CD4-positive, alpha-beta T cell treated with Interleukin-6 at 100 ng/mL for 8 hours (primary cell): ENCODE measurements at regions not wholly inside any gene's neighbourhood (a gene's known extent, or its start where the extent isn't known, plus 50 kb on each side); places are given as distances from the start of the nearest gene placed in this dataset.

Experiments used
- DNase-seq: peaks from one replicate; pipeline ENCODE4 v3.0.0-alpha.2; 2020; ENCODE audit warnings: mixed read lengths, low spot score

DNA sequence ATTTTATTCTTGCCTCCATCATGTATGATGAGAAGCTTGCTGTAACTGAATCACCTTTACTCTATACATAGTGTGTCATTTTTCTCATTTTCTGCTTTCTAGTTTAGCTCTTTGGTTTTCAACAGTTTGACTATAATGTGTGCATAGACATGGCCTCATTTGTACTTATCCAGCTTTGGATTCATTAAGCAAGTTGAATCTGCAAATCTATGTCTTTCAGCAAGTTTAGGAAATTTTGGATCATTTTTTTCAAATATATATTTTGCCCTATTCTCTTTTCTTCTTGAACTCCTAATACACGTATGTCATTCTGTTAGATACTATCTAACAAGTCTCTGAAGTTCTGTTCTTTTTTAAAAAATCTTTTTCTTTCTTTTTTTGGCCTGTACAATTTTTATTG is 57.8 kb downstream of the PRLHR start:
- DNase-seq: no peak

- no peak for DNase-seq
Measured at GRCh38 chr10:118534136-118534535, 61.3 kb downstream of the PRLHR start.

DNA sequence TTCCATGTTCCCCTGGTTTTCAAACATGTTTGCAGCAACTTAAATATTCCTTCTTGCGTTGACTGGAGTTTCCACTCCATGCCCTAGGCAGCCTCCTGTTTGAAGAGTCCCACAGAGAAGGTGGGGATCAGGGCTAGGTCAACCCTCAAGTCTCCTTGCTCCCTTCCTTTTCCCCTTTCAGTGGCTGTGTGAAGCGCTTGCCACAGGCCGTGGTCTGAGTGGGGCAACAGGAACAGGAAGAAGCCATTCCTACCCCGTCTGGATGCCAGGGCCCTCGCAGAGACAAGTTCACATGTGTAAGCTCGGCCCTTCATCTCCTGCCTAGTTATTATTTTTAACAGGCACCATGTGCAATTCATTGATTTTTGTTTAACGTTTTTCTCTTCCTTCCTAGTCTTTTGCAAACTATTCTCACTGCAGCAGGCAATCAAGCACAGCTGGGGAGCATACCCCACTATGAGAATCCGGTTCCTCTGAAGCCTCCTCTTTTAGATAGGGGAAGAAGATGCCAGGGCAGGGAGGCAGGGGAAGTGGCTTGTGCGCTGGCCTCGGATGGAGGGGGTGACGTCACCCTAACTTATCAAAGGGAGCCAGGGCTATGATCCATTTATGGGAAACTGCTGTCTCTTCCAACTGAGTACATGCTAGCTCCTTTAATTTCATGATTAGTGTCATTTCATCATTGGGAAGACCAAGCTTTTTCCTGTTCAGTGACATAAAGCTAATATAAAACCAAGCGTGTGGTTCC is 64.2 kb downstream of the PRLHR start:
- DNase-seq: no peak

DNA sequence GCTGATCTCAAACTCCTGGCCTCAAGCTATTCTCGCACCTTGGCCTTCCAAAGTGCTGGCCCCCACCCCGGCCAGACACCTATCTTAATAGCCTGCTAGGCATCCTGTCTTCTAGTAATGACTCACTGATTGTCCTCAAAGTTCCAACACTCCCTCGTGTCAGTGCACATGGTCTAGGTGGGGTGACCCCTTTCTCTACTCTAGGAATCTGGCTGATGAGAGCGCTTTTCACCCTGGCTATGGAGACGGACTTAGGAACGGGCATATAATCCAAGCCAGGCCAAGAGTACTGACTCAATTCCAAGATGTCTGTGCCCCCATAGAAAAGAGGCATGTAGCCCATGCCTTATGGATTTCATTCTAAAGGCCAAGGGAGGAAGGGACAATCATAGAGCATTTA is 67.0 kb downstream of the PRLHR start:
- no peak for DNase-seq

GRCh38 chr10:118523775-118524174 is 71.7 kb downstream of the PRLHR start:
- DNase-seq: no peak

- DNase-seq: no peak
Measured at GRCh38 chr10:118522791-118523498, 72.5 kb downstream of the PRLHR start.

DNA sequence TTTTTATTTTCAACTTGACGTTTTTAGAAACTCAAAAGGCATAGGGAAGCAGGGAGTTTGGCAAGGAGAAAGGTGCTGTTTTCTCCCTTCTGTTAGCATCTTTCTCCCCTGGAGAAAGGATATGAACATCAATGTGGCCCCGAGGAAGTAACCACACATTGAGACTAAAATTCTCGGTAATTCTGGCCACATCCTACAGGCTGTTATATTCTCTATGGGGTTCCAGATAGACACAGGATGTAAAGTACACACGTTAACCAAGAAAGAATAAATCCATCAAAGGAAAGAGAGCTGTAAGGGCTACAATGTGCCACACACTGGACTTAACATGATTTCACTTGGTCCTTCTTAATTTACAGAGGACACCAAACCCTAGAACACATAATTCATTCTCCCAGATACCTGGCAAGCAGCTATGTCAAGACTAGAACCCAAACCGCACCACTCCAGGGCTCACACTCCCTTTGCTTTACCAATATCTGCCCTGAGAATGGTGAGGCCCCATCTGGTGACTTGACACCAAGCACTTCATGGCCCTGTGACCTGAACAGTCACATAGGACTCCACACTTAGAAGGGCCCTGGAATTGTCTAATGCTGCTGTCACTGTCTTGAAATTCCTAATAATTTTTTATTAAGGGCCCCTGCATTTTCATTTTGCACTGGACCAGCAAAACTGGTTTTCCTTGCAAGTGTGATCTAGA is 73.9 kb downstream of the PRLHR start:
- DNase-seq: no peak

GRCh38 chr10:118520116-118520742 is 75.2 kb downstream of the PRLHR start:
- no peak for DNase-seq

DNA sequence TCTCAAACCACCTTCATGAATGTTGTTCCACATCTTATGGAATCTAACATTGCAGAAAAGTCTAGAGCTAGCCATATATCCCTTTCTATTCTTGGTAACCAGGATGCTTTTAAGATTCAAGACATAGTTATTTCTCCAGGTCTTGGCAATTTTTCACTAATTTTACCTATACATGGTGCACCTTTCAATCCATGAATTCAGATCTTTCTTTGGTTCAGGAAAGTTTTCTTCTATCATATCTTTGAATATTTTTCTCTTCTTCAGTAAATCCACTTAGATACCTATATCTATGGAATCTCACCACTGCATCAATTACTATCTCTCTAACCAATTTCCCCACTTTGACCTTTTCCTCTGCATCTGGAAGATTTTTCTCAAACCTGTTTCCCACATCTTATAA is 77.4 kb downstream of the PRLHR start:
- no peak for DNase-seq

- DNase-seq: no peak
Measured at GRCh38 chr10:118516716-118517115, 78.7 kb downstream of the PRLHR start.

DNA sequence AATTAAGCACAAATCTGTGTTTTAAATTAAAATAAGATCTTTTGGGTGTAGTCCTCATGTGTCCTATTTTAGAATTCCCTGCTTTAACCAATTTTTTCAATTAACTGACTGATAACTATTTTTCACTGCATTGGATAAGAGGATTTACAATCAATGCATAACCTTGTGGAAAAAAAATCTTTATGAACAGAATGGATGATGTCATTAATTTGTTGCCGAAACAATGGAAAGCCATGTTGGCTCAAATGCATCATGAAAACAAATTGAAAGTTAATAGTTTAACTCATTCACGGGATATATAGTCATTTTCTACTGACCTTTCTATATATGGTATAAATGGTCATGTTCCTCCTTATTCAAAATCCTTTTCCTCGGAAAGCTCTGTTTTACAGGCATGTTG is 82.3 kb downstream of the PRLHR start:
- no peak for DNase-seq

DNA sequence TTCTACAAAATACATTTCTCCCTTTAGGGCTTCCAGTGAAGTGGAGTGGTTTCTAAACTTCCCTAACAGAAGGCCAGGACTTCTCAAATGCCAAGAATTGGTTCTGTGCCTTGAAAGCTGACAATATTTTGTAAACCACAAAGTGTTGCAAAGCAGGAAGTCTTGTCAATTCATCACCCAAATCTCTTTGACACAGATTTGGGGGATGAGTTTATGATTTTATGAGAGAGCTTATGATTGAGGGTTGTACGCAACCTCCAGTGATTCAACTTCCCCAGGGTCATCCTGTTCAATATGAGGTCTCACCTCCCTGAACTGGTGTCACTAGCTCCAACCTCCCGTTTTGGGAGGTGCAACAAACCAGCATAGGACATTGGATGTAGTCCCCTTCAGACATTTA is 83.7 kb downstream of the PRLHR start:
- no peak for DNase-seq

GRCh38 chr10:118508863-118509262 is 86.6 kb downstream of the PRLHR start:
- DNase-seq: no peak

DNA sequence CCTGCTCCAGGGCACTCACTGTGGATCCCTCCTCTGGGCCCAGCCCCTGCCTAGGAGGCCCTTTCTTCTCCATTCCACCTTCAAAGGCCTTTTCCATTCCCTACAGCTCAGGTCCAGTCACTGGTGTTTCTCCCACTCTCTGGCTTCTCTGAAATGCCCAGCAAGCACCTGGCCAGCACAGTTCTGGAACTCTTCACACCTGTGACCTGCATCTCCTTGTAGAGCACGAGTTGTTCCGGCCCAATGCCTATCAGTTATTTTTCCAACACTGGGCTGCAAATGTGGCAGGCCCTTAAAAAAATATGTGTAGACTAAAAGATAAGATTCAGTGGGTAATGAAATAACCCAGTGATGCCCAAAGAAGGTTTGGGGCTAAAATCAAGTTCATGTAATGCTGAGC is 87.1 kb downstream of the PRLHR start:
- no peak for DNase-seq

GRCh38 chr10:118506671-118507590 is 88.5 kb downstream of the PRLHR start:
- DNase-seq: no peak

GRCh38 chr10:118505363-118505762 is 90.1 kb downstream of the PRLHR start:
- no peak for DNase-seq

GRCh38 chr10:118504467-118505205 is 90.8 kb downstream of the PRLHR start:
- no peak for DNase-seq

DNA sequence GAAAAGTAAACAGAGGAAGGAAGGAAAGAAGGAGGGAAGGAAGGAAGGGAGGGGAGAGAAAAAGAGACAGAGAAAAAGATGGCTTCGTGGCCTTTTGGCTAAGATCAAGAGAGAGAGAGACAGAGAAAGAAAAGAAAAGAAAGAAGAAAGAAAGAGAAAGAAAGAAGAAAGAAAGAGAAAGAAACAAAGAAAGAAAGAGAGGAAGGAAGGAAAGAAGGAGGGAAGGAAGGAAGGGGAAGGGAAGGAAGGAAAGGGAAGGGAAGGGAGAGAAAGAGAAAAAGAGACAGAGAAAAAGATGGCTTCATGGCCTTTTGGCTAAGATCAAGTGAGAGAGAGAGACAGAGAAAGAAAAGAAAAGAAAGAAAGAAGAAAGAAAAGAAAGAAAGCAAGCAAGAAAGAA is 91.4 kb downstream of the PRLHR start:
- no peak for DNase-seq

DNA sequence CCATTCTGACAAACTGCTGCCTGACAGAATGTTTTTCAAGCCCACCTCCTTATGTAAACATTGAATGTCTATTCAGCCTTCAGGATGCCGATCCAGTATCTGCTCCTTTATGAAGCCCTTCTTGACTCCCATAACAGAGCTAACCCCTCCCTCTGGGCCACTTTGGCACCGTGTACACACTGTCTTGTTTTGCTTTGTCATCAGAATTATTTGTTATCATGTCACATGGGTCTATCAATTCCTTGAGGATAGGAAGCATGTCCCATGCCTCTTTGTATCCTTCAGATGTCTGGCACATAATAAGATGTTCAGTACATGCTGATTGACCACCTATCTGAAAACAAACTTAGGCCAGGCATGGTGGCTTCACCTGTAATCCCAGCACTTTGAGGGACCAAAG is 92.3 kb downstream of the PRLHR start:
- no peak for DNase-seq

GRCh38 chr10:118501637-118502440 is 93.6 kb downstream of the PRLHR start:
- DNase-seq: no peak
